ENCODE measurements at regions not wholly inside any gene's neighbourhood (a gene's known extent, or its start where the extent isn't known, plus 50 kb on each side); places are given as distances from the start of the nearest gene placed in this dataset.
"Not testable (repeated sequence)": the region's sequence is repeated elsewhere in the genome, so short reads cannot be mapped to it uniquely, and the experiment has no call there.

DNA sequence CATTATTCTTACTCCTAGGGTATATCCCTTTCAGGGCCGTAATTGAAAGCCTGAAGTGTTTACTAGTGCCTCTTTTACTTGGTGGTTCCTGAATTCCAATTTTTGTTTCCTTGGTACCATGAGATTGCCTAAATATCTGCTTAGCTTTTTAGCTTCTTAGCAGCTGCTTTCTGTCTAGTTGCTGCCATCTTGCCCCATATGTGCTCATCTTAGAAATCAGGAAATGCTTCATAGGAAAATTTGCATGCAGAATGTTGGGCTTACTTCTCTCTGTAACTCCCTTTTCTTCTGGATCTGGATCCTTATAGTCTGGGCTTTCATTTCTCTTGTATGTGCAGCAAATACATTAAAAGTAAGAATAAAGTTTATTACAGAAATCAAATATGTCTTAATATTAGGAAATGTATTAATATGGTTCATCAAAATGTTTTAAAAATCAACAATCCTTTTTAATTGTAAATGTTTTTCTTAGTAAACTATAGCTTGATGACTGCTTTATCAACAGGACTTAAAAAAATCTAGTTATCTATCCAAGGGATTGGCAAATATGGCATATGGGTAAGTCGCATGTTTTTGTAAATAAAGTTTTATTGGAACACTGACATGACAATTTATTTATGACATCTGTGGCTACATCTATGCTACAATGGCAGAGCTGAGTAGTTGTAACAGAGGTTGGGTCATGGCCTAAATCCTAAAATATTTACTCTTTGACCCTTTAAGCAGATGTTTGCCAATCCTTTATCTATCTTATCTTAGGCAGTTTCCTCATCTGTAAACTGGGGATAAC lies 73.5 kb upstream of the CDK6 start:
- no peak for DNase-seq

DNA sequence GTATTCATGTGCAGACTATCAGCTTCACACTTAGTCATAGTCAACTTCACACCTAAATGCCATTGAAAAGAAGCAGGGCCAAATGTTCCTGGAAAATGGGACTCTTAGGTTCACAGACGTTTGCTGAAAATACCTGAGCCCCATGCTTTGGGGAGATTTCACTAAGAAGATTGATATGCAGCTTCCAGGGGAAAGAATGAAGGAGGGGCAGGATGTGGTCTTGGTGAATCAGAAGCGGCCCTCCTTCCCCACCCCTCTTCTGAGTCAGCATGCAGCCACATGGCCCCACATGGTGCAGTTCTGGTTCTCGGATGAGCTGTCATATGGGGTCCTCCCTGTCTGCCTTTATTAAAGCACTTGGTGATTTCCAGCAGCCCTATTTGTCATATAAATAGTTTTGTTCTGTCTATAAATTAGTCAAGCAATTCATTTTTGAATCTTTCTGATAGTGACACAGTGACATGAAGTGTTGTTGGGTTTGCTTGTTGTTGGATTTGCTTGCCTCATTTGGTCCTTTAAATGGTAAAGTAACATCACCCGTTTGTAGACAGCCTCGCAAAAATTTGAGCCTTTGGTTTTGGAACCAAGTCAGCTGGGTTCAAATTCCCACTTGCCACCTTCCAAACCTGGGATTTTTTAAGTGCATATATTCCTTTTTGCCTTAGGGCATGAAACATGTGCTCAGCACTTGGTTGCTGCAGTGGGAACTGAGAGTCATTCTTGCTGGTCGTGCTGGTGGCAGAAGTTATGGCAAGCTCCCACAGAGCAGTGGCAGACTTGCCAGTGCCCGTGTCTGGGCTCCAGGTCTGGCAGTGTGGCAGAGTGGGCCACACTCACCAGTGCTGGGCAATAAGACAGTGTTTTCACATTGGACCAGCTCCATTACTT lies 68.1 kb upstream of the CDK6 start:
- DNase-seq, result no peak

DNA sequence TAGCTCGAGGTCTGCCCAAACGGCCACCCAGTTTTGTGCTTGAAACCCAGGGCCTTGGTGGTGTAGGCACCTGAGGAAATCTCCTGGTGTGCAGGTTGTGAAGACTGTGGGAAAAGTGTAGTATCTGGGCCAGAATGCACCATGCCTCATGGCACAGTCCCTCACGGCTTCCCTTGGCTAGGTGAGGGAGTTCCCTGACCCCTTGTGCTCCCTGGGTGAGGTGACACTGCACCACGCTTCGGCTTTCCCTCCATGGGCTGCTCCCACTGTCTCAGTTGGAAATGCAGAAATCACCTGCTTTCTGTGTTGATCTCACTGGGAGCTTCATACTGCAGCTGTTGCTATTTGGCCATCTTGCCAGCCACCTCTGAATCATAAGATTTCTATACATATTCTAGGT lies 62.4 kb upstream of the CDK6 start:
- no peak for DNase-seq

GRCh38 chr7:92894857-92895256 lies 58.5 kb upstream of the CDK6 start:
- DNase-seq, result not testable (repeated sequence)

DNA sequence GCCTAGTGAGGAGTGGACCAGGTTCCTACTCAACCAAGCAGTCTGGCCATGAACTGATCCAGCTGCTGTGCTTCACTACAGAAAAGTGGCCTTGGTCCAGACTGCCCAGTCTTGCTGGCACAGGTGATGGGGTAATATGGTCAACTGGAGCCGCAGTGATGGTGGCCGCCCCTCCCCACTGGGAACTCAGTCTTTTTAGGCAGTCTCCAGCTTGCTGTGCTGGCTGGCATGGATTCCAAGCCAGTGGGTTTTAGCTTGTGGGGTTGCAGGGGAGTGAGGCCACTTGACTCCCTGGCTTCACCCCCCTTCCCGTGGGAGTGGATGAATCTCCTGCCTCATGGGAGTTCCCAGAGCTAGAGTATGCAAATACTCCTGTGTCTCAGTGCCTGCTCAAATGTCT lies 52.7 kb upstream of the CDK6 start:
- DNase-seq, result no peak
